ENCODE measurements at regions not wholly inside any gene's neighbourhood (a gene's known extent, or its start where the extent isn't known, plus 50 kb on each side); places are given as distances from the start of the nearest gene placed in this dataset.

DNA sequence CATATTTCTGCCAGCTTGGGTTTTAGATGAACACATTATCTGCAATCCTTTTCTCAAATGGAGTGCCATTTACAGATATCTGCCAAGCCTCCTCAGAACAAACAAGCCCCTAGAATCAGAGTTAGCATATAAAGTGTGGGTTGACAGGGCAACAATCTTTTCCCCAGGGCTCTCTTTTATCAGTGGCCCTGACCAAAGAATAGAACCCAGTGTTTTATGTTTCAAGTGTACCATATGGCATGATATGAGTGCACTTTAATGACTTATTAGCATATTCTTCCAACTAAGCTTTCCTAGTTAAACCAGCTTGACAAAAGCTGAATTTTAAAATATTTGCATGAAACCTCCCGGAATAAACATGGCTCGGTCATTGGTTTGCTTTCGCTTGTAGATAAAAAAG lies 57.3 kb downstream of the EVX1 start:
- Mint-ChIP-seq H3K9me3 (no peaks in the 10 kb centered on the region), H3K4me3 (no peak overlapping the region), H3K27ac (ENCODE audit: unreplicated experiment) (no peak overlapping the region), H3K27me3 (ENCODE audit: low read depth) (peaks cover 10% of the 10 kb centered on the region), H3K36me3 (ENCODE audit: low read depth) (no peaks in the 10 kb centered on the region), H3K4me1 (no peaks in the 10 kb centered on the region)
- DNase-seq (ENCODE audit: low read depth, low spot score) = no peak
- TF ChIP-seq, protein P1, sequence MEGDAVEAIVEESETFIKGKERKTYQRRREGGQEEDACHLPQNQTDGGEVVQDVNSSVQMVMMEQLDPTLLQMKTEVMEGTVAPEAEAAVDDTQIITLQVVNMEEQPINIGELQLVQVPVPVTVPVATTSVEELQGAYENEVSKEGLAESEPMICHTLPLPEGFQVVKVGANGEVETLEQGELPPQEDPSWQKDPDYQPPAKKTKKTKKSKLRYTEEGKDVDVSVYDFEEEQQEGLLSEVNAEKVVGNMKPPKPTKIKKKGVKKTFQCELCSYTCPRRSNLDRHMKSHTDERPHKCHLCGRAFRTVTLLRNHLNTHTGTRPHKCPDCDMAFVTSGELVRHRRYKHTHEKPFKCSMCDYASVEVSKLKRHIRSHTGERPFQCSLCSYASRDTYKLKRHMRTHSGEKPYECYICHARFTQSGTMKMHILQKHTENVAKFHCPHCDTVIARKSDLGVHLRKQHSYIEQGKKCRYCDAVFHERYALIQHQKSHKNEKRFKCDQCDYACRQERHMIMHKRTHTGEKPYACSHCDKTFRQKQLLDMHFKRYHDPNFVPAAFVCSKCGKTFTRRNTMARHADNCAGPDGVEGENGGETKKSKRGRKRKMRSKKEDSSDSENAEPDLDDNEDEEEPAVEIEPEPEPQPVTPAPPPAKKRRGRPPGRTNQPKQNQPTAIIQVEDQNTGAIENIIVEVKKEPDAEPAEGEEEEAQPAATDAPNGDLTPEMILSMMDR (conservative IDR thresholded peaks at IDR 0.05) = no peak

DNA sequence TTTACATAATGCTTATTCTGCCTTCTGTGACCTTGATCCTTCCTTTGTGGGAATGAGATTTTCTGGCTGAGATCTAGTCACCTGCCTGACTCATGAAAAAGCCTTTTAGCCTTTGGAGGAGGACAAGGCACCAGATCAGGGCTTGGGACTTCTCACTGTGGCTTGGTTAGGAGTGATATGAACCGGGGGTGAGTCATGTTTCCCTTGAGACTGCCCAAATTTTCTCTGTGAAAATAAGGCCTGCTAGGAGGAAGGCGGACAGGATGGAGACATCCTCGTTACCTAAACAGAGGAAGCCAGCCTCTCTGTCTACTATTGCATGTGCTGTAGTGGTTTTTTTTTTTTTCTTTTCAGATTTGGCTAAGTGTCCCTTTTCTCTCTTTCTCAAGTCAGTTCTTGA lies 57.8 kb downstream of the EVX1 start:
- H3K9me3 Mint-ChIP-seq = no peaks in the 10 kb centered on the region
- H3K27me3 Mint-ChIP-seq (ENCODE audit: low read depth) = peaks cover 11% of the 10 kb centered on the region
- H3K27ac Mint-ChIP-seq (ENCODE audit: unreplicated experiment) = no peak overlapping the region
- H3K4me3 Mint-ChIP-seq = no peak overlapping the region
- TF ChIP-seq, protein P1 (conservative IDR thresholded peaks at IDR 0.05) = no peak
- no peak for DNase-seq (ENCODE audit: low read depth, low spot score)
- no peaks in the 10 kb centered on the region for H3K4me1 Mint-ChIP-seq
- H3K36me3 Mint-ChIP-seq (ENCODE audit: low read depth) = no peaks in the 10 kb centered on the region

DNA sequence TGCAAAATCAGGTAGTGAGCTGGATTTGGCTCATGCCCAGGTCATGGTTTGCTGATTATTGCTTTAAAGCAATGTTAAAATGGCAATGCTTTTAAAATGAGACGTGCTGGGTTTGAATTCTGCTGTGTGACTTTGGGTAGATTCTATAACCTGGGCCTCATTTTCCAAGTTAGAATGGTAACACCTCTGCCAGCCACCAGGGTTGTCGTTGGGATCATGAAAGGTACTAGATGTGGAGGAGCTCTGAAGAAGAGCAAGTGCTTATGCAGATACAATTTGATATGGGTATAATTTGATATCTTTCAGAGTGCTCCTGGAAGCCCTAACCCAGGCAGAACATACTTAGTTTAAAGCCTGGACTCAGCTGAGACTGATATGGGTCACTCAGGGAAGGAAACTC lies 60.0 kb downstream of the EVX1 start:
- peaks cover 4% of the 10 kb centered on the region for H3K27me3 Mint-ChIP-seq (ENCODE audit: low read depth)
- no peak overlapping the region for H3K27ac Mint-ChIP-seq (ENCODE audit: unreplicated experiment)
- TF ChIP-seq, protein P1 (conservative IDR thresholded peaks at IDR 0.05) = no peak
- DNase-seq (ENCODE audit: low read depth, low spot score) = no peak
- no peaks in the 10 kb centered on the region for H3K9me3 Mint-ChIP-seq
- H3K36me3 Mint-ChIP-seq (ENCODE audit: low read depth) = no peaks in the 10 kb centered on the region
- no peaks in the 10 kb centered on the region for H3K4me1 Mint-ChIP-seq
- no peak overlapping the region for H3K4me3 Mint-ChIP-seq

DNA sequence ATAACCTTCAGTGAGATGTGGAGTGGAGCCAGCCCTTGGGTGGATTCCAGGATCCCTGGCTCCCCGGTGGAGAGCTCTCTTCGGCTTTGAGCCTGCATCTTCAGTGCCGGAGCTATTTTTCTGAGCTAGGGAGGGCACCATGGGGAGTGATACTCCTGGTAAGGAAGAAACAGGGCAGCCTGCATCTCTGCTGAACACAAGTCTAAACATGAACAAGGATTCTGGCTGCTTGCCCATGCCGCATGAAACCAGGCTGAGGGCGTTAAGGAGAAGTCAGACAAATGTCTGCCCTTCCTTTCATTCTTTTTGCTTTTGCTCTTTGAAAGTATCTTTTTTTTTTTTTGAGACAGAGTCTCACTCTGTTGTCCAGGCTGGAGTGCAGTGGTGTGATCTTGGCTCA lies 60.4 kb downstream of the EVX1 start:
- TF ChIP-seq, protein P1 (conservative IDR thresholded peaks at IDR 0.05) = no peak
- H3K4me3 Mint-ChIP-seq = no peak overlapping the region

DNA sequence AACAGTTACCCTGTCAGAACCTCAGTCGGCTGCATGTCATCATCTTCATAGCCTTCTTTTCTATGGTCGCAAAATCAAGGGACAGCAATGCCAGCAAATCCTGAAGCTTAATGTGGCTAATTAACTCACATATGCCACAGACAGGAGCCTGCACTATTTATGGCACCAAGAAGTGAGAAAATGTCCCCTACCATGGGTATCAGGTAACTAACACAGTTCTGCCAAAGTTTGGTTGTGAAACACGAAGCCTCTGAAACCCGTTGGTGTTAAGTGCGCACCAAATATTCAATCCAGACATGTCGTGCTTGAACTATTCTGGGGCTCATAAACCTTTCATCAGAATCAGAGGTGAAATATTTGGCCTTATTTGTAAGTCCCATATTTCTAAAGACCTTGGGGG lies 63.3 kb downstream of the EVX1 start:
- TF ChIP-seq, protein P1 (conservative IDR thresholded peaks at IDR 0.05) = no peak
- Mint-ChIP-seq H3K36me3 (ENCODE audit: low read depth) (no peaks in the 10 kb centered on the region), H3K9me3 (no peaks in the 10 kb centered on the region), H3K4me1 (no peaks in the 10 kb centered on the region), H3K4me3 (no peak overlapping the region), H3K27me3 (ENCODE audit: low read depth) (peaks cover 4% of the 10 kb centered on the region), H3K27ac (ENCODE audit: unreplicated experiment) (no peak overlapping the region)
- no peak for DNase-seq (ENCODE audit: low read depth, low spot score)

More for the DNA sequence above, 60.4 kb downstream of the EVX1 start:
- Mint-ChIP-seq H3K4me1 (no peaks in the 10 kb centered on the region), H3K9me3 (no peaks in the 10 kb centered on the region), H3K36me3 (ENCODE audit: low read depth) (no peaks in the 10 kb centered on the region), H3K27ac (ENCODE audit: unreplicated experiment) (no peak overlapping the region), H3K27me3 (ENCODE audit: low read depth) (peaks cover 4% of the 10 kb centered on the region)
- no peak for DNase-seq (ENCODE audit: low read depth, low spot score)

DNA sequence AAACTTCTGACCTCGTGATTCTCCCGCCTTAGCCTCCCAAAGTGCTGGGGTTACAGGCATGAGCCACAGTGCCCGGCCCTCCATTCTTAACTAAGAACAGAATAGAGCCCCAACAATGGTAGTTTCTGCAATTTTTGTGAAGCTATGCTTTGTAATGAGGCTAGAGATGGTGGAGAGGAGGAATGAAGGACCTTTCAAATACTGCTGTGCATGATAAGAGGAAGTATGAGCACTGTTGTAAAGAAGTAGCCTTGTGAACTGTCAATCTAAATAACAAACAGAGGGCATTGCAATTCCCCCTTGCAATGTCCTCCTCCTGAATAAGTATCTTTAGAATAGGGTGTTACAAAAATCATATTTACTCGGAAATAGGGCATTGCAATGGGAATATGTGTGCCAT lies 70.2 kb downstream of the EVX1 start:
- no peak overlapping the region for H3K27ac Mint-ChIP-seq (ENCODE audit: unreplicated experiment)
- H3K27me3 Mint-ChIP-seq (ENCODE audit: low read depth) = peaks cover 17% of the 10 kb centered on the region
- H3K36me3 Mint-ChIP-seq (ENCODE audit: low read depth) = no peaks in the 10 kb centered on the region
- DNase-seq (ENCODE audit: low read depth, low spot score) = no peak
- TF ChIP-seq, protein P1 (conservative IDR thresholded peaks at IDR 0.05) = no peak
- H3K4me3 Mint-ChIP-seq = no peak overlapping the region
- no peaks in the 10 kb centered on the region for H3K4me1 Mint-ChIP-seq
- no peaks in the 10 kb centered on the region for H3K9me3 Mint-ChIP-seq

Data from neural crest cell (in vitro differentiated cells).